GM18505 (cell line): ENCODE measurements at regions not wholly inside any gene's neighbourhood (a gene's known extent, or its start where the extent isn't known, plus 50 kb on each side); places are given as distances from the start of the nearest gene placed in this dataset.
"Not testable (repeated sequence)": the region's sequence is repeated elsewhere in the genome, so short reads cannot be mapped to it uniquely, and the experiment has no call there.

Source experiments
- ATAC-seq: cut with Tn5 transposase; IDR thresholded peaks from one replicate; pipeline ENCODE4 v1.9.1; 2021; ENCODE audit not compliant: unreplicated experiment
- POLR2A ChIP-seq: IDR thresholded peaks from 4 replicates; pipeline ENCODE4 v1.6.1; 2011; ENCODE audit warnings: borderline replicate concordance; ENCODE audit not compliant: insufficient read depth, insufficient read length; ENCODE audit errors: extremely low read depth

DNA sequence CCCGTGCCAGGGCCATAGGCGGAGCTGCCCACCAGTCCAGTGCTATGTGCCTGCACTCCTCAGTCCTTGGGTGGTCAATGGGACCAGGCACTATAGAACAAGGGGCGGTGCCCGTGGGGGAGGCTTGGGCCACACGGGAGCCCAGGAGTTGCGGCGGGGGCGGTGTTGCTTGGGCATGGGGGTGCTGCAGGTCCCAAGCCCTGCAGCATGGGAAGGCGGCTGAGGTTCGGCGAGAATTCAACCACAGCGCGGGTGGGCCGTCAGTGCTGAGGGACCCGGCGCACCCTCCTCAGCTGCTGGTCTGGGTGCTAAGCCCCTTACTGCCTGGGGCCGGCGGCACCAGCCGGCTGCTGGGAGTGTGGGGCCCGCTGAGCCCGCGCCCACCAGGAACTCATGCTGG lies 242.2 kb upstream of the SGCG start:
- ATAC-seq = no peak
- no peak for TF ChIP-seq POLR2A

GRCh38 chr13:22939157-22939556 lies 241.6 kb upstream of the SGCG start:
- no peak for TF ChIP-seq POLR2A
- no peak for ATAC-seq

GRCh38 chr13:22940090-22940710 lies 240.6 kb upstream of the SGCG start:
- ATAC-seq = no peak
- no peak for TF ChIP-seq POLR2A

DNA sequence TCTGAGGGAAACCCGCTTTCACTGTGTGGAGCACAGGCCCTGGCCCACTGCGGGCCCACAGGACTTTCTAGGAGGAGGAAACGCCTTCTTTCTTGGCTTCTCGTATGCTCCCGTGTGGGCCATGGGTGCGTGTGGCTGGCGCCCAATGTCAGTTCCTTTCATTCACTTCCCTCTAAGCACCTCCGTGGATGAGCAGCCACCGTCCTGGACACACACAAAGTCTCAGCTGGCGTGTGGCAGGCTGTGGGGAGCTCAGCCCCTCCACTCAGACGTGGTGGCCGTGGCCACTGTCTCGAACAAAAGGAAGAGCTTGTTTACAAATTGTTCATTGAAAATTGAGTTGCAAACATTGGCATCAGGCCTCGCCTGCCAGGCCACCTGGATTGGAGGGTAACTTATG lies 240.0 kb upstream of the SGCG start:
- TF ChIP-seq POLR2A = no peak
- no peak for ATAC-seq

- ATAC-seq = not testable (repeated sequence)
Observed at GRCh38 chr13:22941495-22941894, 239.3 kb upstream of the SGCG start.

GRCh38 chr13:22942831-22943230 lies 237.9 kb upstream of the SGCG start:
- not testable (repeated sequence) for ATAC-seq

DNA sequence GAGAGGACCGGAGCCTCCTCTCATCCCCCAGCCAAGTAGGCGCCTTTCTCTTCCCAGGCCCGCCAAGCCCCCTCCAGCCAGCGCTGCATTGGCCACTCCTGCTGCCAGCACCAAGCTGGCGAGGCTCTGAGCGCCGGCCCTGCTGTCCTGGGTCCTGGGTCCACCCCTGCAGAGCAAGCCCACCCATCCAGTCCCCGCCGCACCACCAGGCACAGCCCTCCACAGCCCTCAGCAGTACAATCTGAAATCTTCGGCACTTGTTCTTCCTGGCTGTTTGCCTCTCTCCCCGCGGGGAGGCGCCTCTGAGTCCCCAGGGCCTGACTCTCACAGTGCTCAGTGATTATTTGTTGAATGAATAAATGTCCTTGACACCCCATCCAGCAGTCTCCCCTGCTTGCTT lies 236.4 kb upstream of the SGCG start:
- TF ChIP-seq POLR2A = no peak
- ATAC-seq = no peak

DNA sequence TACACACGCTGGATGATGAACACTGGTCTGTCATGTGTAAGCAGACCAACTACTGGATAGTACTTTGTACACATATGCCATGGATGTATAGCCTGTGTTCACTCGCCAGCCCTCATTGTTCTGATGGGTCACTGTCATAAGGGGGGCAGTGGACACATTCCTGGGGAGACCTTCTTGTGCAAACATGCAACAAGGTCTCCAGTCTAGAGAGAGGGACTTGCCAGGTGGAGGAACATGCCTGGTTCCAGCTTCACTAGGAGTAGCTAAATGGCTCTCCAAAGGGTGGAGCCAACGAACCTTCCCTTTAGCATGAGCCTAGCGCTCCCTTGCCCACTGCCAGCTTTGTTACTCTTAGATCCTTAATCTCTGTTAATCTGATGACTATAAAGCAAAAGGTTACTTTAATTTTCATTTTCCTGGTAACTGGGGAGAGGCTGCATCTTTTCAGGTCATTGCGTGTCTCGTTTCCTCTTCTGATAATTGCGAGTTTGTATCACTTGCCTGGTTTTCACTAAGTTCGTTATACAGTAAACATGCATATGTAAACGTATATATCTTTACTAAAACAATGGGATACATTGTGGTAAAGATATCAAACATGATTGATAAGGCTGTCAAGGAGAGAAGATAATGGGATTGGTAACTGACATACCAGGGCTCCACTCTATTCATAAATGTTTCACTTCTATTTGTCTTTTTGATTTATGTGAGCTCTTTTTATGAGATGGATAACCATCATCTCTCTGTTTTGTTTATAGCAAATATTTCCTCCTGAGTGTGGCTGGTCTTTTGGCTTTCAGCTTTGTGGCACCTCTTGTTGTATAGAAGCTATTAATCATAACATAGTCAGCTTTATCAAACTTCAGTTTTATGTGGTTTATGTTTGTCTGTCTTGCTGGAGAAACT lies 235.2 kb upstream of the SGCG start:
- no peak for TF ChIP-seq POLR2A
- ATAC-seq = no peak

GRCh38 chr13:22948421-22948820 lies 232.4 kb upstream of the SGCG start:
- no peak for ATAC-seq
- TF ChIP-seq POLR2A = no peak

DNA sequence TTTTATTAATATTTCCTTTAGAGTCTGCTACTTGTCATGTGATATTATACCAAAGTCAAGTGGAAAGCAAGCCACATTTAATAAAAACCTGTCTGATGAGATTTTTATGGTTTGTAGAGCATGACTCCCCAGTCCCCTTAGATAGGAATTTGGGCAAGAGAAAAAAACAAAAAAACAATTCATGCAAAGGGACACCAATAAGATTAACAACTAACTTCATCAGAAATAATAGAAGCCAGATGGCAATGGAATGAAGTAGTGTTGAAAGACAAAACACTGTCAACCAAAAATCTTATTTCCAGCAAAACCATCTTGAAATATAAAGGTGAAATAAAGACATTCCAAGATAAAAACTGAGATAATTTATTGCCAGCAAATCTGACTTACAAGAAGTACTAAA lies 228.8 kb upstream of the SGCG start:
- ATAC-seq = not testable (repeated sequence)

DNA sequence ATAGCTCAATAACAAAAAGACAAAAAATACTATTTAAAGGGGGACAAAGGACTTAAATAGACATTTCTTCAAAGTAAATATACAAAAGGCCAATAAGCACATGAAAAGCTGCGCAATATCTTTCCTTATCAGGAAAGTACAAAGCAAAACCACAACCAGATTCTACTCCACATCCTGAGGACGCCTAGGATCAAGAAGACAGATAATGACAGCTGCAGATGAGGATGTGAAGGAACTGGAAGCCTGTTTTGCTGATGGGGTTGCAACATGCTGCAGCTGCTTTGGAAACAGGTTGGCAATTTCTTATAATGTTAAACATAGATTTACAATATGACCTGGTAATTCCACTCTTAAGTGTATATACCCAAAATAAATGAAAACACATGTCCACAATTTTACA lies 225.6 kb upstream of the SGCG start:
- not testable (repeated sequence) for ATAC-seq

GRCh38 chr13:22956456-22957115 lies 224.2 kb upstream of the SGCG start:
- ATAC-seq = not testable (repeated sequence)

DNA sequence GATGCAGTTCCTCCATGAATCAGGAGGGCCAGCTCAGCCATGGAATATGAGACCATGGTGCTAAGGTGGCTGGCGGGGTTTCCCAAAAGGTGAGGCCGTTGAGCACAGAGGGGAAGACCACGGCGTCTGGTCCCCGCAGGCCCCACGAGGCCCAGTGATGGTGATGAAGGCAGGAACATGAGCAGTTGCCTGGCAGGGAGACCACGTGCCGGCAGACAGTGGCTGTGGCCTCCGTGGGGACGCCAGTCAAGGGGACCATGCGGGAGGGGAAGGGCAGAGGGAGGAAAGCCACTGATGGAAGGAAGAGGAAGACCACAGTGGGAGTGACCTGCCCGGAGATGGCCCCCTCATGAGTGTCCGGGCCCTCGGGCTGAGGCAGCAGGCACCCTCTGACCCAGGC lies 220.9 kb upstream of the SGCG start:
- not testable (repeated sequence) for ATAC-seq

- no peak for ATAC-seq
- TF ChIP-seq POLR2A = no peak
Observed at GRCh38 chr13:22960827-22961226, 220.0 kb upstream of the SGCG start.

DNA sequence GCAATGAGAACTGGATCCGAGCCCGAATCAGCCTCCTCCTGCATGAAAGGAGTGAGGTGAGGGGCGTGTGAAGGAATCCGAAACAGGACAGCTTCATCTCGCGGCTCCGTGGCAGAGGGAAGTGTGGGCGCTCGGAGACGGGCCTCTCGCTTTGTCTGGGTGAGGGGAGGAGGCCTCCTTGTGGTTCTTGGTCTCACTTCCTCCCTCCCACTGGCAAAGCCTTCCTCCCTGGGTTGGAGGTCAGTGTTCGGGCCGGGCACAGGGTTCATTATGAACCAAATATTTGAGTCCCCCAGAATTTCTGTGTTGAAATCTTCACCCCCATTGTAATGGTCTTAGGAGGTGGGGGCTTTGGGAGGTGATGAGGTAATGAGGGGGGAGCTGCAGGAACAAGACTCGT lies 219.4 kb upstream of the SGCG start:
- not testable (repeated sequence) for ATAC-seq
